Central memory CD8-positive, alpha-beta T cell (primary cell): ENCODE measurements at regions not wholly inside any gene's neighbourhood (a gene's known extent, or its start where the extent isn't known, plus 50 kb on each side); places are given as distances from the start of the nearest gene placed in this dataset.

Experiments used
- ATAC-seq: fragments of 150-1000 bp; cut with Tn5 transposase; replicated peaks from 2 replicates; pipeline ENCODE4 v1.10.0; 2022; ENCODE audit warnings: mild to moderate bottlenecking, moderate FRiP score, moderate number of reproducible peaks; ENCODE audit not compliant: poor library complexity, severe bottlenecking; ENCODE audit errors: extremely low read depth
- DNase-seq, 2 donors: peaks; one replicate each; pipeline ENCODE4 v3.0.0; 2021; ENCODE audit warnings: low spot score in 2 of 2
- H3K27ac Mint-ChIP-seq: one replicate; pipeline ENCODE4 v1.8.0; 2022; ENCODE audit warnings: low read depth, mild to moderate bottlenecking, moderate library complexity, mixed read lengths
- H3K27me3 Mint-ChIP-seq: one replicate; pipeline ENCODE4 v1.8.0; 2022; ENCODE audit warnings: mixed read lengths
- H3K36me3 Mint-ChIP-seq: one replicate; pipeline ENCODE4 v1.8.0; 2022; ENCODE audit warnings: mild to moderate bottlenecking, moderate library complexity, mixed read lengths; ENCODE audit not compliant: insufficient read depth
- H3K4me1 Mint-ChIP-seq: one replicate; pipeline ENCODE4 v1.8.0; 2022; ENCODE audit warnings: mixed read lengths
- H3K4me3 Mint-ChIP-seq: one replicate; pipeline ENCODE4 v1.8.0; 2022; ENCODE audit warnings: mild to moderate bottlenecking, moderate library complexity, mixed read lengths
- H3K9me3 Mint-ChIP-seq: one replicate; pipeline ENCODE4 v1.8.0; 2022; ENCODE audit warnings: mixed read lengths

DNA sequence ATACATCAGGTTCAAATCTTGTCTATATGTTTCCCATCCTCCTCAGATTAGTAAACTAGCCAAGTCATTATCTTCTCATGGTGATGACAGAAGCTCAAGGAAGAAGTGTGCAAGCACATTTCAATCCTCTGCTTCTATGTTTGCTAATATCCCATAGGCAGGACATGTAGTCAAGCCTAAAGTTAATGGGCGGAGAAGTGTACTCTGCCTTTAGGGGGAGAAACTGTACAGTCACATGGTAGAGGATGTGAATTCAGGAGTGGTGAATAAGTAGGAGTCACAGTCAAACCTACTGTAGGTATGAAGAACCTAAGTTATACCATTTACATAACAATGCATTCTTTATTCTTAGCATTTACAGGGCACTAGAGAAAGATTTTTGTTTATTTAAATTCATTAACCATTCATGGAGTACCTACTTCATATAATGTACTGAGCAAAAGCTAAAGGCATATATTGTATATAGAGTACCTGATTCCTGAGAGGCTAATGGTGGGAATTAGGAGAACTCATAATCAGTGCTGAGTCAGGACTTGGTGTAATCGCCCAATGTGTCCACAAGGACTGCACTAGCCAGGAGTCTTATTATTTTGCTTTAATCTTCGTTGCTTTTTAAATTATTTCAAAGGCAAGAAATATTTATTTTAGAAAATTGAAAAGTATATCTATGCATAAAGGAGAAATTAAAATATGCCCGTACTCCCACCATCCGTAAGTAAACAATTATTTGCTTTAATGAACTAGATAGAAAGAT, 394.3 kb upstream of the ETAA1 start:
- ATAC-seq, result no peak
- Mint-ChIP-seq H3K4me3 (no peak overlapping the region), H3K9me3 (peaks cover 14% of the 10 kb centered on the region), H3K27ac (no peak overlapping the region), H3K4me1 (no peaks in the 10 kb centered on the region), H3K27me3 (no peaks in the 10 kb centered on the region), H3K36me3 (no peaks in the 10 kb centered on the region)
- DNase-seq, result no peak

DNA sequence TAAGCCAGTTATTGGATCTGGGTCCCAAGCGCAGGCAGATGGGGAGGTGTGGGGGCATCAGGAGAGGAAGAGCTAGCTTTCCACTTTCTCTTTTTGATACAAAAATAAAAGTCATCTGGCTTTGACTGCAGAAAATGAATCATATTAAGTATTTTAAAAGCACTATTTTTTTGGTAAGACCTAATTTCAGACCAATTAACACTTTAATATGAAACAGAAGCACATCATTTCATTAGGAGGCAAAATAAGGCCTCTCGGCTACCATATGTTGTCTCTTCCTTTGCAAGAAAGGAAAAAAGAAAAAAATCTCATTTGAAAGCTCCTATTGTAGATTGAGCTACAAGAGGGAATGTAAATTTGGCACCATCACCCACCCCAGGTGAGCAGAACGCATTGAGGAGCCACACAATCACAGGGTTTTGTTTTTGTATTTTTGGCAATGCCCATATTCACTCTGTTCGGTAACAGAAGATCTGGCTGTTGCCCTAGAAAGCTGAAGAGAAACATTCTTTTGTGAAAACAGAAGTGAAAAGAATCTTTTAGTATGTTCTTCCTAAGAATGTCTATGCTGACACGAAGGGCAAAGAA, 390.7 kb upstream of the ETAA1 start:
- no peaks in the 10 kb centered on the region for H3K4me1 Mint-ChIP-seq
- H3K27ac Mint-ChIP-seq, result no peak overlapping the region
- H3K9me3 Mint-ChIP-seq, result peaks cover 7% of the 10 kb centered on the region
- DNase-seq (no peak), ATAC-seq (no peak)
- H3K36me3 Mint-ChIP-seq, result no peaks in the 10 kb centered on the region
- no peaks in the 10 kb centered on the region for H3K27me3 Mint-ChIP-seq
- no peak overlapping the region for H3K4me3 Mint-ChIP-seq

DNA sequence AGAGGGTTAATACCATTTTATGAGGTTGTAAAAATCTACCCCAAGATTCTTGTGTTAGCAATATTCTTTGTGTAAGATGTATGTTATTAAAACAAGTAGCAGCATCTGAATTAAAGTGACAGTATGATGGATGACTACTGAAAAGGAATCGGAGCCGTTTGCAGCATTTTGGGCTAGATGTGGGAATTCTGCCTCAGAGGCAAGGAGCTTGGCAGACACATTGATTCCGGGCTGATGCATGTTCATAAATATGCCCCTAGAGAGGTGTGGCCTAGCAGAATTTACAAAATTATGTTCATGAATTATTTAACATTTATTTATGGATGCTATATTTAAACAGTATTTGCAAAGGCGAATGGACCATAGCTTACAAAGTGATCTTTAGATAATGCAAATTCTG, 389.0 kb upstream of the ETAA1 start:
- Mint-ChIP-seq H3K4me3 (no peak overlapping the region), H3K27me3 (no peaks in the 10 kb centered on the region), H3K27ac (no peak overlapping the region), H3K36me3 (no peaks in the 10 kb centered on the region), H3K4me1 (no peaks in the 10 kb centered on the region), H3K9me3 (peaks cover 10% of the 10 kb centered on the region)
- DNase-seq (no peak), ATAC-seq (no peak)

DNA sequence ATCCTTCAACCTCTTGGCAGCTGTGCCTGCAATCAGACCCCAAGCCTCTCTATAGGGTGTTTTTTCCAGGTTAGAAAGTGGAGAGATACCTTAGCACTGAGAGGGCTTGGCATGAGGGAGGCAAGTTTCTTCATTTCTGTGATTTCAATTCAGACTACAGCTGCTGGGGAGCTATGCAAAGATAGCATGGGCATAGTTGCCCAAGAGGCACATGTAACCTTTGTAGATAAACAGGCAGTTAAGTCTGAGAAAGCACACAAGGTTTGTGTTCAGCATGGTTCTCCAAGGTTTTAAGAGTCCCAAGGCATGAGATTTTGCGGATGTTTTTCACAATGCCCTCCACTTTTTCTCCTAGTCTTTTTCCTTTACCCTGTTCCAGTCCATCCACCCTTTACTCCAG, 385.0 kb upstream of the ETAA1 start:
- Mint-ChIP-seq H3K27ac (no peak overlapping the region), H3K36me3 (no peaks in the 10 kb centered on the region), H3K4me1 (no peaks in the 10 kb centered on the region), H3K27me3 (no peaks in the 10 kb centered on the region), H3K9me3 (peaks cover 15% of the 10 kb centered on the region), H3K4me3 (no peak overlapping the region)
- ATAC-seq (no peak), DNase-seq (no peak)

DNA sequence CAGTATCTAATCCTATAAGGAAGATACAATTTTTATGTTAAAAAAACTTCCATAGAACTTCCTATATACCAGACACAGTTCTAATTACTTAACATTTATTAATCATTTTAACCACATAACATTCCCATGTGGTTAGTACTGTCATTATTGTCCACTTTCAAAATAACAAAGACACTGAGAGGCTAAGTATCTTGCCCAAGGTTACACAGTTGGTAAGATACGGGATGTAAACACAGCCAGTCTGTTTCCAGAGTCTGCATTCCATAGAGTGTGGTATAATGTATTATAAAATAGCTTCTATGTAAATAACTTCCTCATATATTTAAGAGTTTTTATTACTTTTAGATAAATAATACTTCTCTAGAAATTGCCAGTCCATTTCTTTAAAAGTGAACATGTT, 383.3 kb upstream of the ETAA1 start:
- Mint-ChIP-seq H3K9me3 (peaks cover 15% of the 10 kb centered on the region), H3K4me3 (no peak overlapping the region), H3K27me3 (no peaks in the 10 kb centered on the region), H3K27ac (no peak overlapping the region), H3K36me3 (no peaks in the 10 kb centered on the region), H3K4me1 (no peaks in the 10 kb centered on the region)
- ATAC-seq, result no peak
- DNase-seq, result no peak

DNA sequence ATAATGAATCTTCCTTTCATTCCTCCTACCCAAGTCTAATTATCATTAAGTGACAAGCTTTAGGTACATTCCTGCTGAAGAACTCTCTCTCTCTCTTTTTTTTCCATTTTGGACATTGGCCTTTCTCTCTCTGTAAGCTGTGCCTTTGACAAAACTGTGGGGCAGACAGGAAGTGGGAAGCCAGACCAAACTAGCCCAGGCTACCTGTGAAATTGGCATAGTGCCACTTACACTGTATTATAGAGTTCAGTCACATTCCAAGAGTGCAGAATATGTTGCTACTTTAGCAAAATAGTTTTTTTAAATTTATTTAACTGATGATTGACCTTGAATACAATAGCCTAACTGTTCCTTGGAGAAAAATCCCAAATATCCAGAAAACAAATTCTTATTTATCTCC, 381.5 kb upstream of the ETAA1 start:
- H3K27me3 Mint-ChIP-seq, result no peaks in the 10 kb centered on the region
- no peaks in the 10 kb centered on the region for H3K4me1 Mint-ChIP-seq
- peaks cover 13% of the 10 kb centered on the region for H3K9me3 Mint-ChIP-seq
- ATAC-seq (no peak), DNase-seq (no peak)
- no peaks in the 10 kb centered on the region for H3K36me3 Mint-ChIP-seq
- H3K4me3 Mint-ChIP-seq, result no peak overlapping the region
- no peak overlapping the region for H3K27ac Mint-ChIP-seq

DNA sequence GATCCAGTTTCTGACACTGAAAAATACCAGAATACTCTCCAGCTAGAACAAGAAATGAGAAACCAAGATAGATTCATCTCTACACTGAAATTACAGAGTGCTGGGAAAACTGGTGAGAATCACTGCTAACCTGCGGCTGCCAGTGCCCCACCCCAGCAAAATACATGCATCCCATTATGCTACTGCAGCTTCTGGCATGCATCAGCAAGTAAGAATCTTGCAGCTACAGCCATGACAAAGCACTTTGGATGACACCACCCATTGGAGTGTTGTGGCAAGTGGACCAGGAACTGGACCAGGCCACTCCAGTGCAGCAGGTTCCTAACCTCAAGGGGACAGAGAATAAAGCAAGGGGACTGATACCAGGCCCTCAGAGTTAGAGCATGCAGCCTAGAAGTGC, 378.8 kb upstream of the ETAA1 start:
- DNase-seq, result no peak
- Mint-ChIP-seq H3K27me3 (no peaks in the 10 kb centered on the region), H3K4me1 (no peaks in the 10 kb centered on the region), H3K9me3 (peaks cover 11% of the 10 kb centered on the region), H3K27ac (no peak overlapping the region), H3K36me3 (peaks cover 1% of the 10 kb centered on the region), H3K4me3 (no peak overlapping the region)
- ATAC-seq, result no peak

DNA sequence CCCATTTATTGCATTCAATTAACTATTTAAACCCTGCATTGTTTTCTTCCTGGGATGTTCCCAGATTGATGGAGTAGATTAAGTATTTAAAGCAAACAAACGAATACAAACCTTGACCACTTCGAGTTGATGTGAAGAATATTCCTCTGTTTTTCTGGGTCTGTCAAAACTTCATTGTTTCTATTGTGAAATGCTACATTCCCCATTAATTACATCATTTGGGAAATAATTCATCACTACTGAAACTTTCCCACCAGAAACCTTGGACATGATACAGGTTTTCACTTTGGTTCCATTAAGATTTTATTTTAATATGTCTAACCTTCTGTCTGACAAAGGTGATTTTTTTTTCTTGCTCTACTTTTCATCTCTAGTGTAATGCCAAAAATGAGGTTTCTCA, 365.1 kb upstream of the ETAA1 start:
- DNase-seq (no peak), ATAC-seq (no peak)
- no peaks in the 10 kb centered on the region for H3K4me1 Mint-ChIP-seq
- H3K9me3 Mint-ChIP-seq, result peaks cover 8% of the 10 kb centered on the region
- no peaks in the 10 kb centered on the region for H3K27me3 Mint-ChIP-seq
- H3K36me3 Mint-ChIP-seq, result no peaks in the 10 kb centered on the region
- H3K27ac Mint-ChIP-seq, result no peak overlapping the region
- no peak overlapping the region for H3K4me3 Mint-ChIP-seq

DNA sequence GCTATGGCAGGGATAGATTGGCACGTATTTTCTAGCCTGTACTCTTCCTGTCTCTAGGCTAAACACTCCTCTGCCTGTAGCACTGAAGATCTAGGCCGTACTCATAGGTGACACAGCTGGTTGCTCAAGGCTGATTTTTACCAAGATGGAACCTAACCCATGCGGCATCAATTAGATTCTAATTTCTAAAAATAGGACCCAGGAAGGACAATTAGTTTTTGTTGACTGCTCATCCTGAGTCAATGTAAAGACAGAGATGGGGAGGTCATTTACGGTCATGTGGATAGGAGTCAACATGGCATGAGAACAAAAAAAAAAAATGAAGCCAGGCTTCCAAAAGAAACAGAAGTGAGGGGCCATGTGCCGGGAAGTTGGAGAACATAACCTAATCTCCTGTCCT, 360.7 kb upstream of the ETAA1 start:
- Mint-ChIP-seq H3K4me1 (no peaks in the 10 kb centered on the region), H3K27ac (no peak overlapping the region), H3K36me3 (no peaks in the 10 kb centered on the region), H3K9me3 (peaks cover 4% of the 10 kb centered on the region), H3K4me3 (no peak overlapping the region), H3K27me3 (no peaks in the 10 kb centered on the region)
- ATAC-seq (no peak), DNase-seq (no peak)

DNA sequence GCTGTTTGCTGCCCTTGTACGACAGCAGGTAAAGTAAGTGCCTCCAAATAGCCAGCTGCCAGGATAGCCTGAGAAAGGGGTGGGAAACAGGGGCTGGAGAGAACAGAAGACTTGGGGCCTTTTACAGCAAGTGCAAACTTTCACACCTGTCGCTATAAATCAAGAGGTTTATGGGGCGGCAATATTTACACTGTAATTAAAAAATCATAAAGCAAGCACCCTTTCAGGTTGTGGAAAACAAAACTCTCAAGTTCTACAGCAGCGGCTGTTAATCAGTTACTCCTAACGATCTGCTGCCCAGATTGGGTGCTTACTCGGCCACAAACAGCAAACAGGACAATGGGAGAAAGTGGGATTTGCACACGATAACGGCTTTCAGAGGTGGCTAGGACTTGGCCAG, 359.5 kb upstream of the ETAA1 start:
- Mint-ChIP-seq H3K9me3 (no peaks in the 10 kb centered on the region), H3K4me1 (no peaks in the 10 kb centered on the region), H3K27me3 (no peaks in the 10 kb centered on the region), H3K36me3 (no peaks in the 10 kb centered on the region), H3K4me3 (no peak overlapping the region), H3K27ac (no peak overlapping the region)
- DNase-seq (no peak), ATAC-seq (no peak)

DNA sequence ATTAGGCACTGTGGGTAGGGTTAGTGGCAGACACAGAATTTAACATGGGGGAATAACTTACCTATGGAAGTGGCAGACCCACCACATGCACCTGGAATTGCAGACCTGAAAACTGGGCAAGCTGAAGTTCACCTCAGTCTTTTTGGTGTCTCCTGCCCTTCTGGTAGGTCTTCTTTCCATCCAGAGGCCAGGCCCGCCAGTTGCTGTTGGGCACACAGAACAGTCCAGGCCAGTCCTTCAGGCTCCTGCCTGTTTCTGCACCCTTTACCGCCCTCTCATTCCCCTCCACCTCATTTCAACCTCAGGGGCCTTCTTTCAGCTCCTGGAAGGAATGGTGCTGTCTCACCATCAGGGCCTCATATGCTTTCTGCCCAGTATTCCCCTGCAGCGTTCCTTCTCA, 358.9 kb upstream of the ETAA1 start:
- Mint-ChIP-seq H3K27ac (no peak overlapping the region), H3K36me3 (no peaks in the 10 kb centered on the region), H3K27me3 (no peaks in the 10 kb centered on the region), H3K4me1 (no peaks in the 10 kb centered on the region), H3K4me3 (no peak overlapping the region), H3K9me3 (no peaks in the 10 kb centered on the region)
- no peak for ATAC-seq
- no peak for DNase-seq

DNA sequence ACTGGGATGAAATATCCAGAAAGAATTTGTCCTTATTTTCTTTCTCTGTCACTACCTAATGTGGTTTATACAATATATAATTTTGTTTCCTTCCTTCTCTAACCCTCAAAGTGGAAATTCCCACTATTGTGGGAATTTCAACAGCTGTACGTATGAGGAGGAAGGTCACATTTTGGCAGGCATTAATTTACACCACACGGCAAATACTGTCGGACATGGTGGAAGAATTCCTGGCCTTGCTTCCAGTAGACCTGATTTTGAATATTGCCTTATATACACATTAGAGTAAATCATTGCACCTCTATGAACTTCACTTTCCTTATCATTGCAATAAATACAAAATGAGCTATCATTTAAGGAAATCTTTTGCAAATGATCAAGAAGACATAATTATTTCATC, 358.1 kb upstream of the ETAA1 start:
- Mint-ChIP-seq H3K4me1 (no peaks in the 10 kb centered on the region), H3K36me3 (no peaks in the 10 kb centered on the region), H3K9me3 (no peaks in the 10 kb centered on the region), H3K27ac (no peak overlapping the region), H3K4me3 (no peak overlapping the region), H3K27me3 (no peaks in the 10 kb centered on the region)
- no peak for ATAC-seq
- DNase-seq, result no peak

DNA sequence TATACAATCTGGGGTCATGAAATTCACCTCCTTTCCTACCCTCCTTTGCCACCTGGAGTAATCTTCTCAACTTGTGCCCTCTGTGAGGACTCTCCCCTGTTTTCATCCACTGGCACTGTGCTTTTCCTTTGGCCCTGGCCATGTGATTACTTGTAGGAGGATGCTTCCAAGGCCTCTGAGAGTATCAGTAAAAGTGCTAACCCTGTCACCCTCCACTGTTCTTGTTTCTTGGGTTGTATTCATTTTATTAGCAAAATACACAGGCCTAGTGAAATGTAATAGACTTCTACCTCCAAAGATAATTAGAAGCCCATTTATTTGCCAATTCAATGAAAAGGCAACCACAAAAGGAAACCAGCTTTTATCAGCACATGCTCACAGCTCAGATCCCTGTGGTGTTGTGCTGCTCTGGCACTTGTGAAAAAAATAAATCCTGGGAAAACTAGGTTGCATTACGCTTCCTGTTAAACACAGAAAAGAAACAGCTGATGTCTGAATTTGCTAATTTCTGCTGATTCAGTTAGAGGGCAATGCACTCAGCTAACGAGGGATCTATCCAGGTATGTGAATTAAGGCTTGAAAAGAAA, 357.5 kb upstream of the ETAA1 start:
- H3K9me3 Mint-ChIP-seq, result no peaks in the 10 kb centered on the region
- H3K36me3 Mint-ChIP-seq, result no peaks in the 10 kb centered on the region
- no peaks in the 10 kb centered on the region for H3K27me3 Mint-ChIP-seq
- ATAC-seq, result no peak
- H3K27ac Mint-ChIP-seq, result no peak overlapping the region
- no peak for DNase-seq
- H3K4me1 Mint-ChIP-seq, result no peaks in the 10 kb centered on the region
- no peak overlapping the region for H3K4me3 Mint-ChIP-seq
